PC-3 (cell line): ENCODE measurements at regions not wholly inside any gene's neighbourhood (a gene's known extent, or its start where the extent isn't known, plus 50 kb on each side); places are given as distances from the start of the nearest gene placed in this dataset.

Experiments
- EZH2phosphoT487 ChIP-seq: fragments of 300-600 bp; sonication (generic); IDR thresholded peaks from 2 replicates; pipeline ENCODE4 v1.6.1; 2018; ENCODE audit warnings: mild to moderate bottlenecking, antibody characterized with exemption, low read length, borderline replicate concordance
- TF ChIP-seq, protein P1 (sequence below): fragments of 300-600 bp; sonication (generic); conservative IDR thresholded peaks from 2 replicates; pipeline ENCODE4 v1.5.1; 2017; ENCODE audit warnings: antibody characterized with exemption, low read depth, mild to moderate bottlenecking, low read length

DNA sequence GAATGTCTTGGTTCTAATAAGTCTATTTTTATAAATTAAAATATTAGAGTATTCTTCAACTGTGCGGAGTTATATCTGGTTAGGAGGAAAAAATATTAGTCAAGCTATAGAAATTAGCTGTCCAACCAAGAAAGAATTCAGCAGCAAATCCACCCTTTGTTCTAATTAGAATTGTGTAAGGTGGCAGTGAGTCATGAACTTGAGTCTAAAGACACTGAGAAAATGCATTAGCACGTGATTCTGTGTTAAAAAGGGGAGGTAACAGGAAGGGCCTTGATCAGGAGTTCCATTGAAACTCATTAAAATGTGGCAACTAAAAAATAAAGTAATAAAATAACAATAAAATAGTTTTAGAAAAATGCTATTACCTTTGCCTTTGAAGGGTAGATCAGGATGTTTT is 398.2 kb upstream of the RGS18 start:
- no peak for TF ChIP-seq EZH2phosphoT487
- TF ChIP-seq, protein P1, sequence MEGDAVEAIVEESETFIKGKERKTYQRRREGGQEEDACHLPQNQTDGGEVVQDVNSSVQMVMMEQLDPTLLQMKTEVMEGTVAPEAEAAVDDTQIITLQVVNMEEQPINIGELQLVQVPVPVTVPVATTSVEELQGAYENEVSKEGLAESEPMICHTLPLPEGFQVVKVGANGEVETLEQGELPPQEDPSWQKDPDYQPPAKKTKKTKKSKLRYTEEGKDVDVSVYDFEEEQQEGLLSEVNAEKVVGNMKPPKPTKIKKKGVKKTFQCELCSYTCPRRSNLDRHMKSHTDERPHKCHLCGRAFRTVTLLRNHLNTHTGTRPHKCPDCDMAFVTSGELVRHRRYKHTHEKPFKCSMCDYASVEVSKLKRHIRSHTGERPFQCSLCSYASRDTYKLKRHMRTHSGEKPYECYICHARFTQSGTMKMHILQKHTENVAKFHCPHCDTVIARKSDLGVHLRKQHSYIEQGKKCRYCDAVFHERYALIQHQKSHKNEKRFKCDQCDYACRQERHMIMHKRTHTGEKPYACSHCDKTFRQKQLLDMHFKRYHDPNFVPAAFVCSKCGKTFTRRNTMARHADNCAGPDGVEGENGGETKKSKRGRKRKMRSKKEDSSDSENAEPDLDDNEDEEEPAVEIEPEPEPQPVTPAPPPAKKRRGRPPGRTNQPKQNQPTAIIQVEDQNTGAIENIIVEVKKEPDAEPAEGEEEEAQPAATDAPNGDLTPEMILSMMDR = no peak
